D341Med (cell line): ENCODE measurements at regions not wholly inside any gene's neighbourhood (a gene's known extent, or its start where the extent isn't known, plus 50 kb on each side); places are given as distances from the start of the nearest gene placed in this dataset.

Experiments
- DNase-seq: peaks from one replicate; pipeline ENCODE4 v3.0.0; 2012; ENCODE audit warnings: low spot score

DNA sequence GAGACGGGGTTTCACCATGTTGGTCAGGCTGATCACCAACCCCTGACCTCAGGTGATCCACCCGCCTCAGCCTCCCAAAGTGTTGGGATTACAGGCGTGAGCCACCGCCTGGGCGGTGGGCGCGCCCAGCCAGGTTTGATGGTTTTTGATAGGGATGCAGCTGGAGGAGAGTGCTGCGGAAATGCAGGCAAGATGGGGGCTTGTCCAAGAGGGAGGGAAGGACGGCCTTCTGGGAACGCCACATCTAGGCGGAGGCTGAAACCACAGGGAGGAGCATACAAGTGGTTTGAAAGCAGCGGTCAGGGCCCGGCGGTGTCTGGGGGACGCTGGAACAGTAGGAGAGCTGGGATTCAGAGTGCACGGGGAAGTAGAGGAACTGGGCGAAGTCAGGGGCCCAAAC lies 134.6 kb downstream of the VRK1 start:
- no peak for DNase-seq

GRCh38 chr14:96934638-96935330 lies 137.6 kb downstream of the VRK1 start:
- DNase-seq: no peak

- DNase-seq: no peak
Observed at GRCh38 chr14:96938946-96939345, 141.8 kb downstream of the VRK1 start.

DNA sequence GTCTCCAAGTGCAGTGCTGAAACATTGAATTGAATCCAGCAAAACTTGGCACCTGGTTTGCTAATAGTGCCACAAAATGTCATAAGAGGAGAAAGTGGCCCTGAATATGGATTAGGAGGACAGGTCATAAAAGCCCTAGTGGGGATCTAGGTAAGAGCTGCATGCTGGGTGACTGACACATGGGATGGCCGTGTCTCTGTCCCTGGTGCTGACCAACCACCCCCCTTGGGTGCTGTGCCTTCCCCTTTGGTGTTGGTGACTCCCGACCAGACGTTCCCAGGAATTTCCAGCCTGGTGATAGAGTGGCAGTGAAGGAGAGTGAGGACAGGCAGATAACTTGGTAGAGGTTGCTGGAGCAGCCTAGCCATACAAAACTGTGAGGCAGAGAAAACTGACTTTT lies 142.8 kb downstream of the VRK1 start:
- no peak for DNase-seq

DNA sequence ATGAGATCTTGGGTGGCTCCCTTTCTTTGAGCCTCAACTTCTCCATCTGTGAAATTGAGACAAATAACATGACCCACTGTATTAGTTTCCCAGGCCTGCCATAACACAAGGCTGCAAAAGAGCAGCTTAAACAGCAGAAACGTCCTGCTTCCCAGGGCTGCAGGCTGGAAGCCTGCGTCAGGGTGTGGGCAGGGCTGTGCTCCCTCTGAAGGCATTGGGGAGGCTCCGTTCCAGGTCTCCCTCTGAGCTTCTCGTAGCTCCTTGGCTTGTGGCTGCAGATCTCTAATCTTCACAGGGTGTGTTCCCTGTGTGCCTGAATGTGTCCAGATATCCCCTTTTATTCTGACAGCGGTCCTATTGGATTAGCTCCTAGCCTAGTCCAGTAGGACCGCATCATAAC lies 147.1 kb downstream of the VRK1 start:
- DNase-seq: no peak

- DNase-seq: no peak
Observed at GRCh38 chr14:96945721-96946120, 148.5 kb downstream of the VRK1 start.

DNA sequence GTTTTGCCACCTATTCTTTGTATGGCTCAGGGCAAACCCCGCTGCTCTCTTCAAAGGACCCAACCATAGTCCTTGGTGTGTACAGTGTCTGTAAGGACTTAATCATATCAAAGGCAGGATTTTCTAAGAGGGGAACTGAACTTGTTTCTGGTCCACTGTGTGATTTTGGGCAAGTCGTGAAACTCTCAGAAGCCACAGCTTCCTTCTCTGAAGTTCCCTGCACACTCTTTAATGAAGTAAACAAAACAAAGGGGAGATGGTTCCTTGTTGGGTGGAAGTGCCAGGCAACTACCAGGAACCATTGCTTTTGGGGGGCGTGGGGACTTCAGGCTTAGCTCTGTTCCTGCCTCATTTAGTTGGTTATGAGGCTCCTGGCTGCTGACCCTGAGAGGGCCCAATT lies 152.4 kb downstream of the VRK1 start:
- DNase-seq: no peak

DNA sequence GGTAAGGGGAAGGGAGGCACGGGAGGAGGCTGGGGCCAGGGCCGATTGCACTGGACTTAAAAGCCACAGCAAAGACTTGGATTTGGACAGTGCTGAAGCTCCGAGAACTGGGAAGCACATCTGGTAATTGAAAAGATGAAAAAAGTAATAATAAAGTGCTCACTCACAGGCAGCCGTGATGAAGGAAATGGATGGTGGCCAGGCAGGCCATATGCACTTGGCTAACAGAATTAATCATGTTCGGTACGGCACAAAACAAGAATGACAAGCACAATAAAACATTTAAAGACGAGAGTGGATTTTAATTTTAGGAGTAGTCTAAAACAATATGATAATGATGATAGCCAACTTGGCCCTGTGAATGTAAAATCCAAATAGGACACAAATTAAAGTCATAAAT lies 154.3 kb downstream of the VRK1 start:
- DNase-seq: no peak

DNA sequence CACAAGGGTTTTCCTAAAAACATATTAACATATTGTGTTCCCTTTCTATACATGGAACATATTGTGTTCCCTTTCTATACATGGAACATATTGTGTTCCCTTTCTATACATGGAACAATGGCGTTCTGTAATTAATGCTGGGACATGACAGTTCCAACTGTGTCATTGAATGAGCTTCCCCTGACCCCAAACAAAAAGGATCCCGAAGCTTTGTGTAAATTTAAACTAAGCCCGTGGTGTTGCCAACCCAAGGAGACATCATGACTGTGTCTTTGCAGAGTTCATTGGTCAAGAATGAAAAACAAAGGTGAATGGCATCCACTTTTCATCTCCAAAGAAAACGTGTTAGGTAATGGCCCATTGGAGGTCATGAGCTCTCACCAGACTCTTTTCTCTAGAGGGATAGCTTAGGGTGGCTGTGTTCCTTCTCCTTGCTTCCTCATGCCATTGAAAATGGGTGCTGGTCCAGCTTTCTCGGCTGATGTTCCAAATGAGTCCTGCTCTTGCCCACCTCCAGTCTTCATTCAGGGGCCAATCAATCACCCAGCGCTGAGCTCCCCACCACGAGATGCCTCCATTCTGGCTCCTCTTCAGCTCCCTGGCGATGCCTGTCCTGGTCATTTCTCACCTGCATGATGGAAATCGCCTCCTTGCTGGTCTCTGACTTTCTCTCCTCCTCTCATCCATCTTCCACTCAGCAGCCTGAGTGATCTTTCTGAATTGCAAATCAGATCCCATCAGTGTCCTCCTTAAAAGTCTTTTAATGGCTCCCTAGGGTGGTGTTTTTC lies 156.1 kb downstream of the VRK1 start:
- no peak for DNase-seq

GRCh38 chr14:96953875-96954185 lies 156.6 kb downstream of the VRK1 start:
- DNase-seq: no peak

- DNase-seq: no peak
Observed at GRCh38 chr14:96956464-96957239, 159.5 kb downstream of the VRK1 start.

DNA sequence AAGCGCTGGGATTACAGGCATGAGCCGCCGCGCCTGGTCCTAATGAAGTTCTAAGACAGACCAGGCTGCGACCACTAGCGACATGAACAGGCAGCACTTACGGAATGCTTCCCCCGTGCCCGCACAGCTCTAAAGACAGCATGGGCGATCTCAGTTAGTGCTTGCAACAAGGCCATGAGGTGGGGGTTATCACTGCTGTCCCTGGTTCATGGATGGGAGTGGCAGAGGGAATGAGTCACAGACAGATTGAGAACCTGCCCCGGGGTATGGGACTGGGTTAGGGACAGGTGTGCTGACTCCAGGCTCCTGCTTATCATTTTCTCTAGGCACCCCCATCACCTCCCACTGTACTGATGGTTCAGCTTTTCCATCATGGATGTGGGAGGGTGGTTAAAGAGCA lies 160.9 kb downstream of the VRK1 start:
- no peak for DNase-seq

- DNase-seq: no peak
Observed at GRCh38 chr14:96959992-96960391, 162.8 kb downstream of the VRK1 start.

DNA sequence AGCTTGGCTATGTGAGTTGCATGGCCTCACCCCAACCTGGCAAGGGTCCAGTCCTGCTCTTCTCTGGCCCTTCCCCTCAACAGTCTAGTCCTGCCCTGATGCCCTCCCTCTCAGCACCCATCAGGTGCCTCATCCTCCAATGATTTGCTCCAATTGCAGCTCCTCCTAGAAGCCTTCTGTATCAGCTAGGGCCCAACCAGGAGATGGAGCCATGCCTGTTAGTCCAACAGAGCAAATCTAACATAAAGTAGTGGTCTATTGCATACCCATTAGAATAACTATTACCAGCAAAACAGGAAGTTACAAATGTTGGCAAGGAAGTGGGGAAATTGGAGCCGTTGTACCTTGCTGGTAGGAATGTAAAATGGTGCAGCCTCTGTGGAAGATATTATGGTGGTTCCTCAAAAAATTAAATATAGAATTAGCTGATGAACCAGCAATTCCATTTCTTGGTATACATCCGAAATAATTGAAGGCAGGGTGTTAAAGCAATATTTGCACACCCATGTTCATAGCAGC lies 163.5 kb downstream of the VRK1 start:
- DNase-seq: no peak

DNA sequence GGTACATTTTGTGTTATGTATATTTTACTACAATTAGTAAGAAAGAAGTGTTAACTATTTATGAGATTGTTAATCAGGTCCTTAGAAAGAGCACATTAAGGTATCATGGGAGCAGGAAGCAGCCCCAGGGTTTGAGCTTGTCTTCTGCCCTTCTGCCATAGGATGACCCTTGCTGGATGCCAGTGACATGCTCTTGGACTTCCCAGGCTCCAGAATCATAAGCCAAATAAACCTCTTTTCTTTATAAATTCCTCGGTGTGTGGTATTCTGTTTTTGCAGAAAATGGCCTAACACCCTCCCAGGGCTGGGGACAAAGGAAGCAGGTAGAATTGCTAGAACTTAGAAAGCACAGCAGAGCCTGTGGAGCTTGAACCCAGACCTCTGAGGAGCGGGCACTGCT lies 164.7 kb downstream of the VRK1 start:
- no peak for DNase-seq

DNA sequence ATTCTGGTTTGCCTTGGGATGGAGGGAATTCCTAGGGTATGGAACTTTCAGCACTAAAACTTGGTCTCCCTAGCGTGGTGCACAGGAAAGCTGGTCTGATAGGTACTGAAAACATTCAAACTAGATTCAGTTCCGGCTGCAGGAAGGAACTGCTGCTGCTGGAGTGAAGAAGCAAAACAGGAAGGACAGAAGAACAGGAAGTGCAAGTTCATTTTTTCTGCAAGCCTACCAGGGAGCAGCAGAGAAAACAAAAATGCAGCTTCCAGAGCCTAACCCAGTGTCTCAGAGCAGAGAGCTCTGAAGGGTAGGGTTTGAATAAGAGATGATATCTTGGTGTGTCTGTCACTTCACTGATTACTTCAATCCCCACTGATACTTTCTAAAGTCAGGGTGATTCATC lies 165.2 kb downstream of the VRK1 start:
- DNase-seq: no peak

- DNase-seq: no peak
Observed at GRCh38 chr14:96964726-96965415, 167.7 kb downstream of the VRK1 start.

DNA sequence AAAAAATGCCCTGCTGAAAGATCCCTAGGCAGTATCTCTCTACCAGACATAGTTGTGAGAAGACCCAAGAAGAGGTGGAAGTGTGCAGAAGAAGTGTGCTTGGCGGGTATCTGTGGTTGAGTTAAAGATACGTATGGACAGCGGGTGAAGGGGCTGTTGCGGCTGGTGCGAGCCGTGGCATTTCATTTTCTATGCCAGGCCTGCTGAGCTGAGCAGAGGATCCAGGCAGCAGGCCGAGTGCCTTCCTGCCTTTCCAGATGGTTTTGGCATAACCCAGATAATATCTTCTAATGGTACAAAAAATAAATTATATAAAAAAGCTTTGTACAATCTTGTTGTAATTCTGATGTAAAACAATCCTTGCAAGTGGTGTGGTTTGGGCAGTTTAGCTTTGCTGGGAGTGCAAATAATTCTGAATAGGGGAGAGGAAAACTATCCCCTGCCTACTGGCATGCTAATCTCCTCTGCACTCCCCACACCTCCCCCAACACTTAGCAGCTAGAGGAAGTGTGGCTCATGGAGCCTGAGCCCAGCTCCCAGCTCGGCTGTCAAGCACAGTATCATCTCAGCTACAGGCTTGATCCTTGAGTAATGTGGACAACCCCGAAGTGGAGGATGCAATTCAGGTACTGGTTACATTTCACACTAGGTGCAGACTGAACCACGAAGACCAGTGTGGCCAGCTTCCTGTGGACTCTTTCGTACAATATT lies 168.9 kb downstream of the VRK1 start:
- DNase-seq: no peak

DNA sequence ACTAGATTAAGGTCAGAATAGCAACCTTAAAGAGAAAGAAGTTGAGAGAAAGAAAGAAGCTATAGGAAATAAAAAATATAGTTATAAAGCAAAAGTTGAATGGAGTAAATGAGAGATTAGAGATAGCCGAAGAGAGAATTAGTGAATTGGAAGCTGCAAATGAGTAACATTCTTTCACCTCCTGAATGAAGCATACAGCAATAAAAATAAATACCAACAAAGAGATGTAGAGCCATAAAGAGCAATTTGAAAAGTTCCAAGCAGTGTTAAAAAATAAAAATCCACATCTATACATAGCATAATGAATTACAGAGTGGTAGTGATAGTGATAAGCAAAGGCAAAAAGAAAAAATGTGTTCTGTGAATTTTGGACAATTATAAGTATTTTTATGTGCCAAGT lies 177.9 kb downstream of the VRK1 start:
- DNase-seq: no peak

- no peak for DNase-seq
Observed at GRCh38 chr14:96978525-96979272, 181.5 kb downstream of the VRK1 start.

DNA sequence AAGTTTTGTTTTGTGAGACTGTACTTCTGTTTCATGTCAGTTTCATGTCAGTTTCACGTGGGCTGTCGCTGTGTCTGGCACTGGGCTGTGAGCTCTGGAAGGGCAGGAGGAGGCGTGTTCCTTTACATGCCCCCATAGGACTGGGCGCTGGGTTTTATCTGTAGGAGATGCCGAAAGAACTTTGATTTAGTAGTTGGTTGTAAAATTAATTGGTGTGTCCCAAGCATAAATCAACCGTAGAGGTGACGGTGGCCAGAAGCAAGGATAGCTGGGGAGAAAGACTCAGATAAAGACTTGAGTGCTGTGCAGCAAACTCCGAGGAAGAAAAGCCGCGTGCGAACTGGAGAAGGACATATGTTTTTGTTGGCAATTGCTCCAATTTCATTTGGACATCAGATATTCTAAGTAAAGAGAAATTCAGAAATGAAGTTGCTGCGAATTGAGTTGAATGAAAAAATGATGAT lies 182.5 kb downstream of the VRK1 start:
- DNase-seq: no peak
